NCI-H526 (cell line): ENCODE measurements at regions not wholly inside any gene's neighbourhood (a gene's known extent, or its start where the extent isn't known, plus 50 kb on each side); places are given as distances from the start of the nearest gene placed in this dataset.
"Not testable (repeated sequence)": the region's sequence is repeated elsewhere in the genome, so short reads cannot be mapped to it uniquely, and the experiment has no call there.

ENCODE experiments used
- DNase-seq, 2 experiments: peaks; one replicate each; lab custom pipeline; 2025; lab: John Stamatoyannopoulos, UW

DNA sequence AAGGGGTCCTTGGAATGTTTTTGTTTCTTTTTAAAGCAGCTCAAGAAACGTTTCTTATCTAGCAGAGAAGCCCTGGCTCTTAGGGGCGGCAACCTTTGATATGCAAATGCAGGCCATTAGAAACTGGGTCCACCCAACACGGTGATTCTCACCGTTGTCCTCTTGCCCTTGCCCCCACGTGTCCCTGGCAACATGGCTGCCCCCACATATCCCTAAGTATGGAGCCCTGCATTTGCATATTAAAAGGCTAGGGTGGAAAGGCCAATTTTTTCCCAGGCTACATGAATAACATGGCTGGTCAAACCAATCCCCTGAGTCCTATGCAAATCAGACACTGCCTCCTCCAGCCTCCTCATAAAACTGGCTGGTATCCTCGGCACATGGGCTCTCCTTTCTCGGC lies 230.1 kb upstream of the SPOPL start:
- peak in 1 of 2 experiments; percentile 28 for DNase-seq

- peak in 1 of 2 experiments; percentile 1 for DNase-seq
These were observed 228.9 kb upstream of the SPOPL start for GRCh38 chr2:138272524-138273195.

- DNase-seq: not testable (repeated sequence)
These were observed 228.3 kb upstream of the SPOPL start for GRCh38 chr2:138273280-138273679.

GRCh38 chr2:138274421-138275291 lies 226.9 kb upstream of the SPOPL start:
- no peak for DNase-seq

DNA sequence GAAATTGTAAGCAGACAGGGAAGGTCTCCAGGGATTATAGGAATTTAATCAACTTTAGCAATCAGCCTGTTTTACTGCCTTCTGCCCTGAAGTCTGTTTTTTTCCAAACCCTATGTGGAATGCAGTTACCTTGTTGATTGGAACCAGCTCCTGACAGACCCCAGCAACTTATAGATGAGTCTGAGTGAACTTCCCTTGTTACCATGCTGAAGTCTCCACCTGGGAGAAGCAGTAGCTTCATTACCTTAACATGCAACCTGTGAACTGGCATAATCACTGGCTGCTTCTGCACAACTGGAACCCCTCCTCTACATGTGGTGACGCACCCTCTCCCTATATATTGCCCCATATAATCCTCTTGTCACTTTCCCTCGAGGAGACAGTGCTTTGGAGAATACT lies 226.3 kb upstream of the SPOPL start:
- DNase-seq: no peak

DNA sequence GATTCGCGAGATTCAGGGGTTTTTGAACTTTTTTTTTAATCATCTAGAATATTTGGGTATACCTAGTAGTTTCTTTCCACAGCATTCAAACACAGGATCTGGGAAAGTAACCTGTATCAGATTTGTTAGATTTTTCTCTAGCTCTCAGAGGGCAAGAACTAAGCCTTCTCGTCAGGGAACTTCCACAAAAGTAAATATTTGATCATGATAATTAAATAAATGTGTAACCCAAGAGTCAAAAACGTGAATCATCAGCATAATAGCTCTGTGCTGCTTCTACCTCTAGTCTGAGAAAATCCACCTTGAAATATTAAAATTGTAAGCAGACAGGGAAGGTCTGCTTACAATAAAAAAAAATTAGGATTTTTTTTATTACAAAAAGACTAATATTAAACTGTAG lies 225.7 kb upstream of the SPOPL start:
- peak; percentile 2 to 42 for DNase-seq

- DNase-seq: no peak
These were observed 225.2 kb upstream of the SPOPL start for GRCh38 chr2:138276339-138276738.

GRCh38 chr2:138277062-138277461 lies 224.5 kb upstream of the SPOPL start:
- DNase-seq: no peak

GRCh38 chr2:138279871-138280270 lies 221.7 kb upstream of the SPOPL start:
- DNase-seq: no peak

DNA sequence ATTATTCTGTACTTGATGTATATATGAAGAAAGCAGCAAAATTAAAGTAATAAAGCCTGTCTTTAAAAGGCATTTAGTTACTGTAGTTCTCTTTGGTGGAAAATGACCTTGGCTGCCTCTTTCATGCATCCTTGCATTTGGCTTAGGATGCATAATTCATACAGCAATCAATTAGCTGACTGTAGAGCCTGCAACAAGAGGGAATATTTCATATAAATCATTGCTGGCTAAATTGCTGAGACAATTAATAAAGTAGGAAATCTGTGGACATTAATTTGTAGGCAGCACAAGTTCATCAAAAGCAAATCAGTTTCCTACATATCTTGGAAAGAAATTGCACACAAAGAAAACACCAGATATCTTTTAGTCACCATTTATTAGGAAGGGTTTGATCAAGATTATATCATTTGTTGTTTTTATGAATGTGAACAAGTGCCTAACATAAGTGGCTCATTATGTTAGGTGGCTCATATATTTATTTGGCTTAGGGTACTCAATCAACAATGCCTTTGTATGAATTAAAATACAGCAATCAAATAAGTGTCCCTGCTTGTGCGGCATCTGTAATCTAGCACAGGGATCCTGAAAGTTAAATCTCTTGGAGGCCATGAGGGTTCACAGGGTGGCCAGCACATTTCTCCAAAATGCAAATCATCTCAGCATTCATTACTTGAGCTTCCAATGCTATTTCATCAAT lies 220.4 kb upstream of the SPOPL start:
- no peak for DNase-seq

DNA sequence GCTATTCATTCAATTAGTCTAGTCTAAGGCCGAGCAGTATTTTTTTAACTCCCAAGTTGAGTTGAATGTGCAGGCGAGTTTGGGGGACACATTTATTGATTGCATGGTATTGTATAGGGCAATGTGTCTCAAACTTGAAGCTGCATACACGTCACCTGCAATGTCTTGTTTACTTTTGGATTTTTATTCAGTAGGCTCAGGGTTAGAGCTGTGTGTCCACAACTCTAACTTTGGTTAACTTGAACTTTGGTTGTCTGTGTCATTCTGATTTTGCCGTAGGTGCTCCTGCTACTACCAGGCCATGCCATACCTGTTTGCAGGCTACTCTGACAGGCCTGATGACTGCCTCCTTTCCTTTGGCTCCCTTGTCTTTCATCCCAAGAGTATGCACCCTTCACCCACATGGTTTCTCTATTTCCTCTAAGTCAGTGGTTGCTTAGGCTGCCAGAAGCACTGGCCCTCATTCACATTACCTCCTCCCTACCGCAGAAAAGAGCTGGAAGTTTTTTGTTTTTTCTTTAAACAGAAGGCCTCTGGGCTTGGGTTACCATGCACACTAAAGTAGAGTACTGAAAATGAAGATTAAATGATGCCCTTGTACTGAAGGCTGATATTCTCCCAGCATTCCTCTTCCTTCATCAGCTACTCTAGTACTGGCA lies 219.4 kb upstream of the SPOPL start:
- DNase-seq: no peak

DNA sequence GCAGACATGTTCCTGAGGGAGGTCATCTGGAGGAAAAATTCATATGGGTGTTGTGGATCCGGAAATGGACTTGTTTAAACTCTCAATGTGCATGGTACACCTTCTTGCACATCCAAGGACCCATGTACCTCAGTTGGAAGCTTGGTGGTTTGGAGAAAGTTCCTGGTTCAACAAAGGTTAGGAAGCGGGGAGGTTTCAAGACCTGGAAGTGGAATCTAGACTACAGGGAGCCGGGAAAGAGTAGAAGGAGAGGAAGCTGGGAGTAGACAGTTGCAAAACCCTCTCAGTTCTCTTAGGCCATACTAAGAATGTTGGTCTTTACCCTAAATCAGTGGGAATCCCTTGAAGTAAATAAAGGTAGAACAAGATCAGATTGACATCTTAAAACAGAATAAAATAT lies 209.8 kb upstream of the SPOPL start:
- DNase-seq: no peak

- DNase-seq: no peak
These were observed 208.5 kb upstream of the SPOPL start for GRCh38 chr2:138293045-138293444.

- DNase-seq: no peak
These were observed 208.0 kb upstream of the SPOPL start for GRCh38 chr2:138293549-138293948.

GRCh38 chr2:138294451-138294850 lies 207.1 kb upstream of the SPOPL start:
- DNase-seq: no peak

DNA sequence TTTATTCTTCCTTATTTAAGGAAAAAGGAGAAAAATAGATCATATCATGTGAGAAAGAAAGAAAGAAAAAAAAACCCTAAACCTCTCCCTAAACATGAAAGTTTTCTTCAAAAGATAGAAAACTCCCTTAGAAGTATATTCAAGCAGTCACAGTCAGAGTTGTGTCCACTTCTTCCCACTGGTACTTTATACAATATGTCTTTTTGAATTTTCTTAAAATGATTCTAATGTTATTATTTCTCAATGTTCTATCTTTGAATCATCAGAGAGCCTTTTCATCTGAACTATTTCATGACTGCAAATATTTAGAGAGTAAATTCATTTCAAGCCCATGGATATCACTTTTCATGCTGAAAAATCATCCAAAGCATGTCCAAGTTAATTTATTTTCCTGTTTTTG lies 205.2 kb upstream of the SPOPL start:
- no peak for DNase-seq

- no peak for DNase-seq
These were observed 203.3 kb upstream of the SPOPL start for GRCh38 chr2:138298120-138298814.

- no peak for DNase-seq
These were observed 202.7 kb upstream of the SPOPL start for GRCh38 chr2:138298900-138299299.

DNA sequence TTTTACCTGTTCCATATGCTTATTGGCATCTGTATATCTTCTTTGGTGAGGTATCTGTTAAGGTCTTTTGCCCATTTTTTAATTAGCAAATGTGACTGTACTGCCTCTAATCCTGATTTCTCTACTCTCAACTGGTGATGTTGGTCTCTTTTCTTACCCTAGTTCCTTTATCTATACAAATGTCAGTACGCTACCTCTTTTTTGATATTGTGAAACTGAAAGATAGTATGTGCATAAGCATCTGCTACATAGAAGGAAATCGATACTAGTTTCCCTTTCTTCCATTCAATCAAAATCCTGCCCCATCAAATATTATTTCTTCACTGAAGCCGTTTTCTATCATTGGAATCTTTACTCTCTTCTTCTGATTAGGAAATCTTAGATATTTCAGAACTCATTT lies 194.9 kb upstream of the SPOPL start:
- DNase-seq: no peak

- DNase-seq: no peak
These were observed 194.5 kb upstream of the SPOPL start for GRCh38 chr2:138307099-138307498.

DNA sequence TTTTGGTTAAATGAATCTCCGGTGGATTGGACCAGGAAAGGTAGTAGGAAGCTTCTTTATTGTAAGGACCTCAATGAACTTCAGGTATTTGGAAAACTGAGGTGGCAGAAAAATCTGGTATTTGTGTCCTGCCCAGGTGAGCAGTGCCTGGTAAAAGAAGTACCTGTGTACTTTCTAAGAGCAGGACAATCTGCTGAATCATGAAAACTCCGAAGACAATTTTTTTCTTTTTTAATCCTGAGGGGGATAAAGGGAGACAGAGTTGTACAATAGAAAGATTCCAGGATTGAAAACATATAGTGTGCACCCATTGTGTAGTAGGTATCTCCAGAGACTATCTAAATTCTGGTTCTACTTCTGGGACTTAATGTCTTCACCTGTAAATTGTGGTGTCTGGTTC lies 191.8 kb upstream of the SPOPL start:
- no peak for DNase-seq

DNA sequence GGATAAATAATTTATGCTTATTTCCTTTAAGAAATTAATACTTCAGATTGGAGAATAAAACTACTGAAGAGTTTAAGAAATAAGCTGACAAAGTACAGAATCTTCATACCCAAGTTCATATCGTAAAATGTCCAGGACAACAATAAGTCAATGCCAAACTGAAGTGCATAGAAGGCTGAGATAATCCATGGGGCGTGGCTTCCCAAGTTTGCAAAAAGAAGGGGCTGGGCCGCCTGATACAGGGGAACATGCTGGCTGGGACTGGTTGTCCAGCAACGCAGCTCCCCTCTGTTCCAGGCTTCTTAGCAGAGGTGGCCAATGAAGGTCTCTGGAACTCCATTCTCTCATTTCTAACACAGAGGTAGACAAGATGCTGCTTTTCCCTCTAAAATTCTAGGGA lies 189.5 kb upstream of the SPOPL start:
- DNase-seq: no peak
